Esophagus muscularis mucosa (tissue), 4 donors: ENCODE measurements at regions not wholly inside any gene's neighbourhood (a gene's known extent, or its start where the extent isn't known, plus 50 kb on each side); places are given as distances from the start of the nearest gene placed in this dataset.

ENCODE experiments used
- CTCF ChIP-seq, 3 experiments: fragments of 200-600 bp in 2 of 3; fragments of 450-650 bp in 1 of 3; sonication (generic) in 2 of 3; IDR thresholded peaks; one replicate each; pipeline ENCODE4 v1.5.1; 2017 to 2019; ENCODE audit warnings: antibody characterized with exemption in 3 of 3, mild to moderate bottlenecking in 2 of 3, moderate library complexity in 1 of 3
- EP300 ChIP-seq: sonication (generic); formaldehyde crosslinking; IDR thresholded peaks from one replicate; pipeline ENCODE4 v1.6.1; 2017; ENCODE audit warnings: antibody characterized with exemption
- POLR2A ChIP-seq: fragments of 450-650 bp; IDR thresholded peaks from one replicate; pipeline ENCODE4 v1.6.1; 2017; ENCODE audit warnings: antibody characterized with exemption, moderate library complexity, mild to moderate bottlenecking, low read depth

GRCh38 chr13:89584058-89584620, 1763.3 kb upstream of the MIR17HG start:
- no peak for TF ChIP-seq CTCF (IDR thresholded peaks at IDR 0.05)
- no peak for TF ChIP-seq POLR2A
- no peak for TF ChIP-seq EP300
